ENCODE measurements at regions not wholly inside any gene's neighbourhood (a gene's known extent, or its start where the extent isn't known, plus 50 kb on each side); places are given as distances from the start of the nearest gene placed in this dataset.
"Not testable (repeated sequence)": the region's sequence is repeated elsewhere in the genome, so short reads cannot be mapped to it uniquely, and the experiment has no call there.

DNA sequence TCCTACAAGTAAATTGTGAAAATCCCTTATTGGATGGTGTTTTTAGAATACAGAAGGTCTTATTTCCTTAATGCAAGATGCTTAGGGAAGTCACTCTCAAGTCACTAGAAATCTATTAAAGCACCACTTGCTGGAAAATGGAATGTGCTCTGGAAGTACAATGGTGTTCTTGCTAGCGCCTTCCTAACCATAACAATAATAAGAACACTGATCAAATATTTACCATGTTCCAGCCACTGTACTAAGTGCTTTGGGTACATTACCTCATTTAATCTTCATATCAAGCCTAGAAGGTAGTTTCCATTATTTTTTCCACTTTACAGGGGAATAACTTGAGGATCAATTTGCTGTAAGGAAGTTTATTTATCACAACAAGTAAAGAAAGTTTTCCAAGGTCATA is 75.1 kb downstream of the FAM72B start:
- DNase-seq, ATAC-seq: not testable (repeated sequence)

DNA sequence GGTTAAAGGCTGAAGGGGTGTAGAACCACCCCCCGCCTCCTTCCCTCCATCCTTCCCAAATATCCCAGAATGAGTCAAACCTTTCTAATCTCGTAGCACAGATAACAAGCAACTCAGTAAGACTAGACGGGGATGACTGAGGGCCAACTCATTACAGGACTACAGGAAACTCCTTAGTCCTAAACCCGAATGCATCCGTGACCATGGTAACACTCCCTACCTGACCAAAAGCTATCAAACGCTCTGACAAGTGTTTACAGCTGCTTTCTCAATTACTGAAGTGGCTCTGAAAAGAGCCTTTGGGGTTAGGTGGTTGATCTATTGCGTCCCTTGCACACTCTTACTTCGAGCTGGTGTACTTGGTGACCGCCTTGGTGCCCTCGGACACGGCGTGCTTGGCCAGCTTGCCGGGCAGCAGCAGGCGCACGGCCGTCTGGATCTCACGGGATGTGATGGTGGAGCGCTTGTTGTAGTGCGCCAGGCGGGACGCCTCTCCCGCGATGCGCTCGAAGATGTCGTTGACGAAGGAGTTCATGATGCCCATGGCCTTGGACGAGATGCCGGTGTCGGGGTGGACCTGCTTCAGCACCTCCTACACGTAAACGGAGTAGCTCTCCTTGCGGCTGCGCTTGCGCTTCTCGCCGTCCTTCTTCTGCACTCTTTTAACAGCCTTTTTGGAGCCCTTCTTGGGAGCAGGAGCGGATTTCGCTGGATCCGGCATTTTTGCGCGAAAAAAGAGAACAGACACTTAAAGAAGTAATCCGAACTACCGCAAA is 67.4 kb downstream of the FAM72B start:
- ATAC-seq: peak; percentile 26
- DNase-seq: not testable (repeated sequence)

DNA sequence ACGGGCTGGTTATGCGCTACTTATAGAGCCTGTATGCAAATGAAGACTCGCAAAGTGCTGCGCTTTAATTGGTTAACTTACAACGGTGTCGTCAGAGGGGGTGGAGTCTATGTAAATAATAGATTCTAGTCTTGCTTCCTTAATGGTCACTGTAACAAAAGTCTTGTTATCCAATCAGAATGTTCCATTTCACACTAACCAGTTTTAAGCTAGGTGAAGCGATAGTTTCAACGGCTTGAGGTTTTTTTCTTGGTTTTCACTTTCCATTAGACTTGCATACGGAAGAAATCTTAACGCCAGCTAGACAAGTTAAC is 66.9 kb downstream of the FAM72B start:
- DNase-seq: not testable (repeated sequence)
- ATAC-seq: peak; percentile 66

DNA sequence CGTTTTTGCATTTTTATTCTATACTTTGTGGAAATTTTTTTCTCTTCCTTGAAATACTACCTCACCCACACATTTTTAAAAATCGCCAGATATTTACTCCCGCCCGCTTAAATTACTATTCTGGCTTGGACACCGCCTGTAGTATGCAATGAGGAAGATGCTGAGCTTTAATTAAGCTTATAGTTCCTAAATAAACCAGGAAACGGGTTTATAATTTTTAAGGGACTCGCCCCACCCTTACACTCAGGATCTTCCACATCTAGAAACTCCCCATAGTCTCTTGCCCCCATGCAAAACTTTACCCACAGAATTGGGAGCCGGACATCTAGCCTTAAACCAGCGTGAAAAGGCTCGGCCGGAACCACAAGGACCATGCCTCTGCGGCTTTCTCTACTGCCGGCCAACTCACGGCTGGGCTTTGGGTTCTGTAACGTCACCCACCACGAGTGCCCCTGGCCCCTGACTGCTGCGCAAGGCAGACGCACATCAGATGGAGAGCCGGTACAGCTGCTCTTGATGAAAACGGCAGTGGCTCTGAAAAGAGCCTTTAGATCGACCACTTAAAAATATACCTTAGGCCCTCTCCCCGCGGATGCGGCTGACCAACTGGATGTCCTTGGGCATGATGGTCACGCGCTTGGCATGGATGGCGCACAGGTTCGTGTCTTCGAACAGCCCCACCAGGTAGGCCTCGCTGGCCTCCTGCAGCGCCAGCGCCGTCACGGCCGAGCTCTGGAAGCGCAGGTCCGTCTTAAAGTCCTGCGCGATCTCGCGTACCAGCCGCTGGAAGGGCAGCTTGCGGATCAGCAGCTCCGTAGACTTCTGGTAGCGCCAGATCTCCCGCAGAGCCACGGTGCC is 66.3 kb downstream of the FAM72B start:
- ATAC-seq: peak; percentile 30
- DNase-seq: peak; percentile 3
